ENCODE measurements at regions not wholly inside any gene's neighbourhood (a gene's known extent, or its start where the extent isn't known, plus 50 kb on each side); places are given as distances from the start of the nearest gene placed in this dataset.

DNA sequence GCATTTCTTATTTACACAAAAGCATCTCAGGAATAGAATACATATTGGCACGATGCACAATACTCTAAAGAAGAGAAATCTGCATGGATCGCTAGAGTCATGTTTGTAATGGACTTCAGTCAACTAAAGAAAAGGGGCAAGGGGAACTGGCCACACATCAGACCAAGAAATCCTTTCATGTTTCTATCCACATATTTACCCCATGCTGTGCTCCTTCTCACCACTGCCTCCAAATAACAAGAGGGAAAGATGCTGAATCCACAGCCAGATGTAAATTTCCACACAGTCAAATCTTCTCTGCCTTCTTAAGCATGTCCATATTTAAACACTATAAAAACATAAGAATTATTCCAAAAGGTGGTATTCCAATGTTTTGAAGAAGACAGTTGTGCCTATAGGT lies 67.6 kb downstream of the COX18 start:
- H3K4me1 ChIP-seq (ENCODE audit: control insufficient read depth, insufficient read depth, low read length), result no peaks in the 10 kb centered on the region
- no peak overlapping the region for H3K4me3 ChIP-seq (ENCODE audit: low read length)
- no peaks in the 10 kb centered on the region for H3K36me3 ChIP-seq (ENCODE audit: control insufficient read depth, insufficient read depth, low read length)
- no peak overlapping the region for H3K27ac ChIP-seq (ENCODE audit: low read depth, low read length)
- no peak overlapping the region for H3K9ac ChIP-seq (ENCODE audit: low read length)
- H3K27me3 ChIP-seq (ENCODE audit: control insufficient read depth, insufficient read depth, low read length), result no peaks in the 10 kb centered on the region

DNA sequence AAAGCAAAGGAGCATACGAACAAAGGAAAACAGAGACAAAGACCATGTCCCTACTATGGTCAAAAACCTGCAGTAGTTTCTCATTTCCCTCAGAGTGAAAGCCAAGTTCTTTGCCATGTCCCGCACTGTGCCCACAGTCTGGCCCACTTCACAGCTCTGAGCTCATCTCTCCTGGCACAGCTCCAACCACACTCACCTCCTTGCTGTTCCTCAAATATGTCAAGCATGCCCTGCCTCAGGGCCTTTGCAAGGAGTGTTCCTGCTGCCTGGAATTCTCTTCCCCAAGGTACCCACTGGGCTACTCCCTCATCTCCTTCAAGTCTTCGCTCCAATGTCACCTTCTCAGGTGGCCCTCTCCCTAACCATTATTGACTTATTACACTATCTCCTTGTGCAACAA lies 72.1 kb downstream of the COX18 start:
- no peaks in the 10 kb centered on the region for H3K27me3 ChIP-seq (ENCODE audit: control insufficient read depth, insufficient read depth, low read length)
- no peak overlapping the region for H3K27ac ChIP-seq (ENCODE audit: low read depth, low read length)
- no peaks in the 10 kb centered on the region for H3K4me1 ChIP-seq (ENCODE audit: control insufficient read depth, insufficient read depth, low read length)
- H3K4me3 ChIP-seq (ENCODE audit: low read length), result no peak overlapping the region
- no peaks in the 10 kb centered on the region for H3K36me3 ChIP-seq (ENCODE audit: control insufficient read depth, insufficient read depth, low read length)
- no peak overlapping the region for H3K9ac ChIP-seq (ENCODE audit: low read length)

DNA sequence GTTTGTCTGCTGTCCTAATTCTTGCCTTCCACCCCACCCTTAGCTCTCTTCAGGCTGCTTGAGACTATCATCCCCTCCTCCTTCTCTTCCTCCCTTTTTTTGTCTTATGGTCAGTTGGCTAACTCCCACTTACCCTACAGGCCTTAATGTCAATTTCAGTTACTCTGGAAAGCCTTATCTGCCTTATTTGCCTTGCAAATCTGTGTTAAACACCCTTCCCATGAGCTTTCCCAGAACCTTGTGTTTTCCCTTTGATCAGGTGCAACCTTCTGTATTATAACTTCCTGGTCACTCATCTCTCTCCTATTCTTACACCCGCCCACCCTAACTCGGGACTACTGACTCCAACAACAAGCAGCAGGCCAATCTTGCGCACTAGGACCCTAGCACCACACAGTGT lies 74.8 kb downstream of the COX18 start:
- H3K4me1 ChIP-seq (ENCODE audit: control insufficient read depth, insufficient read depth, low read length), result no peaks in the 10 kb centered on the region
- H3K27ac ChIP-seq (ENCODE audit: low read depth, low read length), result no peak overlapping the region
- no peaks in the 10 kb centered on the region for H3K36me3 ChIP-seq (ENCODE audit: control insufficient read depth, insufficient read depth, low read length)
- no peak overlapping the region for H3K4me3 ChIP-seq (ENCODE audit: low read length)
- no peaks in the 10 kb centered on the region for H3K27me3 ChIP-seq (ENCODE audit: control insufficient read depth, insufficient read depth, low read length)
- H3K9ac ChIP-seq (ENCODE audit: low read length), result no peak overlapping the region

DNA sequence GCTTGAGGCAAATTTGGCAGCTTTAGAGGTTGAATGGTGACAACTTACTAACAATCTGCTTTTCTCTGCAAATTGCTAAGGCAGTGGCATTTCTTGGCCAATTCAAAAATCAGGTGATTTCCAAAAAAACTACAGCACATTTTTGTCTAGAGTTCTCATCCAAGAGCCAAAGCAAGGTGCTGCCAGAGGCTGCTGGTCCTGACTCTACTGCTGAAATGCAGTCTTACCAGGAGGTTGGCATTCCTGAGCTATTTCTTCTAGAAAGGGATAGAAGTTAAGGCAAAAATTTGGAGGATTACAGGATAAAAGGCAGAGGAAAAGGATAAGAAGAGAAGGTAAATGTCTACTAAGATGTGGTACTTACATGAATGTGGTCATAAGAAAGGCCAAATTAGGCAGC lies 75.6 kb downstream of the COX18 start:
- Histone ChIP-seq H3K27me3 (ENCODE audit: control insufficient read depth, insufficient read depth, low read length) (no peaks in the 10 kb centered on the region), H3K4me1 (ENCODE audit: control insufficient read depth, insufficient read depth, low read length) (no peaks in the 10 kb centered on the region), H3K36me3 (ENCODE audit: control insufficient read depth, insufficient read depth, low read length) (no peaks in the 10 kb centered on the region), H3K4me3 (ENCODE audit: low read length) (no peak overlapping the region), H3K27ac (ENCODE audit: low read depth, low read length) (no peak overlapping the region), H3K9ac (ENCODE audit: low read length) (no peak overlapping the region)

DNA sequence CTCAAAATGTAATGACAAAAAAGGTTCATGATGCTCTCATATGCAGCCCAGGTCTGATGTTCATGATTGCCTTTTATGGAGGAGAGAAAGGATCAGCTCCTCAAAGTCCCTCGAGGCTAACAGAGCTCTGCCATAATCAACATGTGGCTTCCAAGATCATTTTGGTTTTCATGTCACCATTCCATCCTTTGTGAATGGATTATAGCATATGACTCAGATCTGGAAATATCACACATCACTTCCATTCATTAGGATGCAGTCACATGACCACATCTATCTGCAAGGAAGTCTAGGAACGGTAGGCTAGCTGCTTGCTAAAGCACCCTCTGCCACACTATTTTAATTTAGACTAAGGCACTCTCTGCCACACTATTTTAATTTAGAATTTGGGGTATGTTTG lies 77.6 kb downstream of the COX18 start:
- Histone ChIP-seq H3K27ac (ENCODE audit: low read depth, low read length) (no peak overlapping the region), H3K27me3 (ENCODE audit: control insufficient read depth, insufficient read depth, low read length) (no peaks in the 10 kb centered on the region), H3K9ac (ENCODE audit: low read length) (no peak overlapping the region), H3K4me1 (ENCODE audit: control insufficient read depth, insufficient read depth, low read length) (no peaks in the 10 kb centered on the region), H3K36me3 (ENCODE audit: control insufficient read depth, insufficient read depth, low read length) (no peaks in the 10 kb centered on the region), H3K4me3 (ENCODE audit: low read length) (no peak overlapping the region)

DNA sequence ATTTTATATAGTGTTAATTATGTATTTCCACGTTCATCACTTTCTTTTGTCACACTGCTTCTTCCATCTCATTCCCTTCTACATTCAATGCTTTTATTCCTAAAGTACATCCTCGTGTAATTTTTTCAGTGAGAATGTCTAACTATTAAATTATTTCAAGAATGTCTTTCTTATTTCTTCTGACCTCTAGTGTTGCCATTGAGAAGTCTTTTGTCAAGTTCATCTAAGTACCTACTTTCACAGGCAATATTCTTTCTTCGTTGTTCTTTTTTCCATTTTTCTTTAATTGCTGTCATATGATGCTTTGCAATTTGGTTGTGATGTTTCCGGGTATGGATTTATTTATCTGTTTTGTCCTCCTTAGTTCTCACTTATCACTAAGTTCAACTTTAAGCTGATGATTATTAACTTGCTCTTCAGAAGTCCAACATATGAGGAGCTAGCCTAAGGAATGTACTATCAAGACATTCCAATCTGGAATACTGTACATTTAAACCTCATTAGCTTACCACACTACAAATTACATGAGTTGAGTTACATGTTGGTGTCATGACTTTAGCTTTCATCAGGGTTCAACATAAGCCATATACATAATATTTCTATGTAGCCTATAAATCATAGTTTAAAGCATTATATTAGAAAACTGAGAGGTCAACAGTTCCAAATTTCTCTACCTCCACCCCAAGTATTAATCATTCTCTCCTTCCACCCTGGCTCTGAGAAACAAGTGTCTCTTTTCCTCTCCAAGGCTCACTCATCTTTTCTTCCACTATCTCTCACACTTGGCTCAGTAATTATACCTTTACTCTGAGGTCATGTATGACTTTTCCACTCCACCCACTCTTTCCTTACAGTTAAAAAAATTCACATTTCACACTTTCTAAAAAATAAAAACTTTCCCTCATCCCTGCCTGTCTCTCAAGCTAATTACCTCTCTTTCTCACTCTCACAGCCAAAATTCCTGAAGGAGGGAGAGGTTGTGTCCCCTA lies 81.5 kb downstream of the COX18 start:
- Histone ChIP-seq H3K27ac (ENCODE audit: low read depth, low read length) (no peak overlapping the region), H3K4me1 (ENCODE audit: control insufficient read depth, insufficient read depth, low read length) (no peaks in the 10 kb centered on the region), H3K9ac (ENCODE audit: low read length) (no peak overlapping the region), H3K27me3 (ENCODE audit: control insufficient read depth, insufficient read depth, low read length) (no peaks in the 10 kb centered on the region), H3K4me3 (ENCODE audit: low read length) (no peak overlapping the region), H3K36me3 (ENCODE audit: control insufficient read depth, insufficient read depth, low read length) (no peaks in the 10 kb centered on the region)

DNA sequence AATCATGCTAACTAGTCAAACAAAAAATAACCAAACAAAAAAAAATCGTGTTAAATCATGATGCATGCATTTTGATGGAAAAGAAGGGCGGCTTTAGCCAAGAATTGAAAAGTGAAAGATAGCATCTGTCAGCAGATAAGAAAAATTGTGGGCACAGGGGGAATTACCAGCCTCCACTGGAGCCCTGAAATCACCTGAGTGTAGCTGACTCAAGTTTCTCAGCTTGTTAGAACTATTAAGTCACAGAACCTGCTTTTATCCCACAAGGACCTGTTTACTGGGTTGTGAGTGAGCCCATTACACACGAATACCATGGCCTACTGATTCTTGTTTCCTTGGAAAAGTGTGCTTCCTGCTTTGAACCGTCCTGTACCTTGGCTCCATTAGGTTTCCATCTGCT lies 85.2 kb downstream of the COX18 start:
- Histone ChIP-seq H3K9ac (ENCODE audit: low read length) (no peak overlapping the region), H3K4me3 (ENCODE audit: low read length) (no peak overlapping the region), H3K27ac (ENCODE audit: low read depth, low read length) (no peak overlapping the region), H3K36me3 (ENCODE audit: control insufficient read depth, insufficient read depth, low read length) (no peaks in the 10 kb centered on the region), H3K27me3 (ENCODE audit: control insufficient read depth, insufficient read depth, low read length) (no peaks in the 10 kb centered on the region), H3K4me1 (ENCODE audit: control insufficient read depth, insufficient read depth, low read length) (no peaks in the 10 kb centered on the region)

DNA sequence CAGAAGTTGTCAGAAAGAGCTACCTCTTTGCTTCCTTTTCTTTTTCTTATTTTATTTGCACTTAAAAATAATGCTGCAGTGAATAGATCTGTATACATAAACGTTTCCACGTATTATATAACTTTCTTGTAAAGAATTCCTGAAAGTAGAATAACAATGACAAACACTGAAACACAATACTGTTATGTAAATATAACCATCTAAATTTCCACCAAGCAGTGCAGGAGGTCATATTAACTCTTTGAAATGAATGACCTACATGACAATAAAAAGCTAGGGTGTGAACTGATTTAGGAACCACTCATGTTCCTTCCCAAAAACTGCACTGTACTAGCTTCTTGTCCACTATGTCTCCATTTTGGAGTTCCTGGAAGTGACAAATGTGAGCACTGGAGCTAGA lies 85.8 kb downstream of the COX18 start:
- H3K4me1 ChIP-seq (ENCODE audit: control insufficient read depth, insufficient read depth, low read length), result no peaks in the 10 kb centered on the region
- no peak overlapping the region for H3K9ac ChIP-seq (ENCODE audit: low read length)
- no peaks in the 10 kb centered on the region for H3K36me3 ChIP-seq (ENCODE audit: control insufficient read depth, insufficient read depth, low read length)
- H3K27me3 ChIP-seq (ENCODE audit: control insufficient read depth, insufficient read depth, low read length), result no peaks in the 10 kb centered on the region
- H3K27ac ChIP-seq (ENCODE audit: low read depth, low read length), result no peak overlapping the region
- H3K4me3 ChIP-seq (ENCODE audit: low read length), result no peak overlapping the region

DNA sequence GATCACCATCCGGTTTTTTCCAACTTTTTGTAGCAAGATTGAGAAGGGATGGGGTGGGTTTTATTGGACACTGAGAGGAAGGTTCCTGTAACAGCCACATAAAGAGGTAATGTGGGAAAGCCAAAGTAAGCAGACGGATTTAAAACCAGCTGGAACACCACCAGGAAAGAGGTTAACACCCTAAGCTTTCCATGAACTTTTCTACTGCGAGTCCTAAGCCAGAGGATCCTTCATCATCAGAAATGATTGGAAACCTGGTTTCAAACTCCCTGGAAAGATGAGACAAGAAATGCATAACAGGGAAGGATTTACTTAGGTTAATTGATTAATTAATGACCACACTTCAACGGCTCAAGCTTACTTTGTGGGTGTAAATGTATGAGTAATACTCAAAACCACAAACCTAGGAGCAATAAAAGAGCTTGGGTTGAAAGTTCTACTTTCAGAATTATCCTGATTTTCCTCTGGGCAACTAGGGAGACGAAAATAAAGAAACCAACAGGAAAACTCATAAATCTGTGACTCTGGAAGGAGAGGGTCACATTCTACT lies 91.5 kb downstream of the COX18 start:
- Histone ChIP-seq H3K4me1 (ENCODE audit: control insufficient read depth, insufficient read depth, low read length) (no peaks in the 10 kb centered on the region), H3K27ac (ENCODE audit: low read depth, low read length) (no peak overlapping the region), H3K9ac (ENCODE audit: low read length) (no peak overlapping the region), H3K36me3 (ENCODE audit: control insufficient read depth, insufficient read depth, low read length) (no peaks in the 10 kb centered on the region), H3K4me3 (ENCODE audit: low read length) (no peak overlapping the region), H3K27me3 (ENCODE audit: control insufficient read depth, insufficient read depth, low read length) (no peaks in the 10 kb centered on the region)

DNA sequence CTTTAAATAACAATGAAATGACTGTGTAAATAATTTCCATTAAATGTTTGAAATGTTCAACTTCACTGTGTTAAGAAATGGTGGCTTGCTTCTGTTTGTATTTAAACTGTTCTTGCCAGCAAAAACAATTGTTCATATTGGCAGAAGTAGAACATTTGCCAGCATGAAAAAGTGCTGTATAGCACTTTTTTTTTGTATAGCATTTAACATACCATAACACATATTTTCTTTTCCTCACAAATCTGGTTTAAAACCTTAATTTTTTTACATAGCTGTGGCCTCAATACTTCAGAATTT lies 94.1 kb downstream of the COX18 start:
- Histone ChIP-seq H3K4me3 (ENCODE audit: low read length) (no peak overlapping the region), H3K36me3 (ENCODE audit: control insufficient read depth, insufficient read depth, low read length) (no peaks in the 10 kb centered on the region), H3K4me1 (ENCODE audit: control insufficient read depth, insufficient read depth, low read length) (no peaks in the 10 kb centered on the region), H3K27me3 (ENCODE audit: control insufficient read depth, insufficient read depth, low read length) (no peaks in the 10 kb centered on the region), H3K9ac (ENCODE audit: low read length) (no peak overlapping the region), H3K27ac (ENCODE audit: low read depth, low read length) (no peak overlapping the region)

DNA sequence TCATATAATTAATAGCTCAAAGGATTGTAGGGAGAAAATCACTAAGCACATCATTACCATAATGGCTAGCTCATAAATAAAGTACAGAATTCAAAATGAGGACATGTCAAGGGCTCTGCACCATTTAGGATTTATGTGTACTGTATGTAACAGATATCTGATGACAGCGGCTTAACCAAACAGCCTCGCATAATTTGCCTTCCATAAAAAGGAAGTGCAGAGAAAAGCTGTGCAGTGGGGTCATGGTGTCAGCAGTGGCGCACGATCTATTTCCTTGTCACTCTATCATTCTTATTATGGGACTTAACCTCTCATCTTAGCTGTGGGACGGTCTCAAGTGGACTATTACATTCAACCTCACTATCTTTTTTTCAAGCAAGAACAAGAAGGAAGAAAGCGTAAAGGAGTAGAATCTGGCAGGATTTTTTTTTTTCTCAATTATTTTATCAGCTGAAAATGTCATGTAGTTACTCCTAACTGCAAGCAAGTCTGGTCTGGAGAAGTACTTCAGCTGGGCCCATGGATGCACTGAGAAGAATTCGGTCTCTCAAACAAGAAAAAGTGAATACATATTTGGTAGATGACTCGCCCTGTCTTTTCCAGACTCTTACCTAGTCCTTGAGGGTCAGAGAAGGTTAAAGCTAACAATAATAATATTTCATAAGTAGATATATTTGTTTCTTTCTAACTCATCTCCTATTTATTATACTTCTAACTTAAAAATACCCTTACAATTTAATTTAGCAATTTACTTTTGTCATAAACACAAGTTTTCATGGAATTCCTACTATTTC lies 94.6 kb downstream of the COX18 start:
- Histone ChIP-seq H3K9ac (ENCODE audit: low read length) (no peak overlapping the region), H3K4me3 (ENCODE audit: low read length) (no peak overlapping the region), H3K27ac (ENCODE audit: low read depth, low read length) (no peak overlapping the region)

DNA sequence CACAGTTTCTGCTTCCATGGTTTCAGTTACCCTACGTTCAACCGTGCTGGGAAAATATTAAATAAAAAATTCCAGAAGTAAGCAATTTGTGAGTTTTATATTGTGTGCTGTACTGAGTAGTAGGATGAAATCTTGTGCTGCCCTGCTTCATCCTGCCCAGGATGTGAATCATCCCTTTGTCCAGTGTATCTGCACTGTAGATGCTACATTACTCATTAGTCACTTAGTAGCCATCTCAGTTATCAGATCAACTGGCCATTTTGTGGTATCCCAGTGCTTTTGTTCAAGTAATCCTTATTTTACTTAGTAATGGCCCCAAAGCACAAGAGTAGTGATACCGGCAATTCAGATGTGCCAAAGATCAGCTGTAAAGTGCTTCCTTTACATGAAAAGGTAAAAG lies 97.9 kb downstream of the COX18 start:
- Histone ChIP-seq H3K27ac (ENCODE audit: low read depth, low read length) (no peak overlapping the region), H3K36me3 (ENCODE audit: control insufficient read depth, insufficient read depth, low read length) (no peaks in the 10 kb centered on the region)

More for the DNA sequence above, 94.6 kb downstream of the COX18 start:
- H3K36me3 ChIP-seq (ENCODE audit: control insufficient read depth, insufficient read depth, low read length), result no peaks in the 10 kb centered on the region
- H3K4me1 ChIP-seq (ENCODE audit: control insufficient read depth, insufficient read depth, low read length), result no peaks in the 10 kb centered on the region
- H3K27me3 ChIP-seq (ENCODE audit: control insufficient read depth, insufficient read depth, low read length), result no peaks in the 10 kb centered on the region

More for the DNA sequence above, 97.9 kb downstream of the COX18 start:
- no peaks in the 10 kb centered on the region for H3K4me1 ChIP-seq (ENCODE audit: control insufficient read depth, insufficient read depth, low read length)
- no peaks in the 10 kb centered on the region for H3K27me3 ChIP-seq (ENCODE audit: control insufficient read depth, insufficient read depth, low read length)
- no peak overlapping the region for H3K9ac ChIP-seq (ENCODE audit: low read length)
- H3K4me3 ChIP-seq (ENCODE audit: low read length), result no peak overlapping the region

All from rectal smooth muscle tissue (tissue), 1 donor.